GM12892 (cell line): ENCODE measurements at regions not wholly inside any gene's neighbourhood (a gene's known extent, or its start where the extent isn't known, plus 50 kb on each side); places are given as distances from the start of the nearest gene placed in this dataset.

Source experiments
- POLR2A ChIP-seq: IDR thresholded peaks from 2 replicates; pipeline ENCODE4 v1.6.1; 2011; ENCODE audit warnings: low read depth, low read length, control low read depth
- POLR2AphosphoS5 ChIP-seq: IDR thresholded peaks from 2 replicates; pipeline ENCODE4 v1.6.1; 2011; ENCODE audit warnings: low read depth, low read length, control low read depth
- TAF1 ChIP-seq: IDR thresholded peaks from 2 replicates; pipeline ENCODE4 v1.6.1; 2011; ENCODE audit warnings: low read depth, mild to moderate bottlenecking, control low read depth, low read length, borderline replicate concordance

DNA sequence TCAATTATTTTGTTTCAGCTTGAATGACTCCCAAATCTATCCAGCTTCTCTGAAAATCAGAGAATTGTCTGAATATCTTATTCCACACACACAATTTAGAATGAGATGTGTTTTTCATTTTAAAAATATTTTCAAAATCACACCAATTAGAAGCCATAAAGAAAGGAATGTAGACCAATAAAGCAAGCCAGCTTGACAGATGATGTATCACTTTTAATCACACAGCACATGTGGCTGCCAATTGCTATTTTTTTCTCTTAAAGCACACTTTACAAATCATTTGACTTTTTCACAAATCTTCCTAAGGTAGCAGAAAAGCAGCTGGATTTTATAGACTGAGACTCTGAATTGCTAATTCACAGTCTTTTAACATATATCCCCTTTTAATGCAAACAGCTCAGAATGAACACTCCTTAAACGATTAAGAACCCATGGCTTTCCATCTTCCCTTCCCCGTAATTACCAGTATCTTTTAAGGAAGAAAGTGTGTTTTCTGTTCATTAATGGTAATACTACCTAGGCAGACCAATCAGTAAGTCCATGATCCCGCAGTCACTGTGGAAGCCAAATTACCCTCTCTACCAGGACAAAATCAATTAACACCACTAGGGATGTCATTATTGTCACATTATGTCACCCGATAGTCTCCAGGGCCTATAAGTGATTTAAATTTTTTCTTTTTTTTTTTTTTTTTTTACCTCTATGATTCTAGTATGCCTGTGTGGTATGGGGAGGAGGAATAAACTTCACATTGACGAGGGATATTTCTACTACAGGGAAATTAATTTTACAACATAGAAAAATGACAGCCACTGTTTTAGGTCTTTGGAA is 250.0 kb upstream of the VEPH1 start:
- TF ChIP-seq POLR2A (no peak), POLR2AphosphoS5 (no peak), TAF1 (no peak)
